GM10266 (cell line): ENCODE measurements at regions not wholly inside any gene's neighbourhood (a gene's known extent, or its start where the extent isn't known, plus 50 kb on each side); places are given as distances from the start of the nearest gene placed in this dataset.

Experiments
- DNase-seq: peaks from one replicate; pipeline ENCODE4 v3.0.0; 2012; ENCODE audit errors: extremely low spot score
- TF ChIP-seq, protein P1 (sequence below): IDR thresholded peaks from 2 replicates; pipeline ENCODE4 v1.5.1; 2012; ENCODE audit warnings: mild to moderate bottlenecking, low read depth; ENCODE audit not compliant: control insufficient read depth, insufficient read depth; ENCODE audit errors: missing control alignments

DNA sequence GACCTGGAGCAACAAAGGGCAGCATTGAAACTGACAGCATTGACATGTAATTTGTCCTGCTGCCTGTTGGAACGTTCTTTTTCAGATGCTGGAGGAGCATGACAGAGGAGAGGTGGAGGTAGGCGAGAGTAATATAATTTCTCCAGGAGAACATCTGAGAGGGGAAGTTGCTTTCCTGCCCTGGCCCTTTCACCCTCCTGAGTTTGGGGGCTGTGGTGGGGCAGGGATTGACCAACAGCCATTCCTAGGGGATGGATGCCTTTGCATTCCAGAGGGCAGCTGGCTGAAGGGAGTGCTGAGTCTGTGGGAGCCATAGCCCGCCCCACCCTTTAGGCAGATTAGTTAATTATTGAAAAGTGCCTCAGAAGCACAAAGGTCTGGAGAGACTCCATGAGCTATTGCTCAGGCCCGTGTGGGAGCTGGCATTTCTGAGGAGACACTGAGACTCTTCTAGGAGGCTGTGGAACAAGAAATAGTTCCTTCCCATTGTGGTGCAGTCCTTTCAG lies 73.5 kb downstream of the ARF6 start:
- no peak for DNase-seq
- TF ChIP-seq, protein P1, sequence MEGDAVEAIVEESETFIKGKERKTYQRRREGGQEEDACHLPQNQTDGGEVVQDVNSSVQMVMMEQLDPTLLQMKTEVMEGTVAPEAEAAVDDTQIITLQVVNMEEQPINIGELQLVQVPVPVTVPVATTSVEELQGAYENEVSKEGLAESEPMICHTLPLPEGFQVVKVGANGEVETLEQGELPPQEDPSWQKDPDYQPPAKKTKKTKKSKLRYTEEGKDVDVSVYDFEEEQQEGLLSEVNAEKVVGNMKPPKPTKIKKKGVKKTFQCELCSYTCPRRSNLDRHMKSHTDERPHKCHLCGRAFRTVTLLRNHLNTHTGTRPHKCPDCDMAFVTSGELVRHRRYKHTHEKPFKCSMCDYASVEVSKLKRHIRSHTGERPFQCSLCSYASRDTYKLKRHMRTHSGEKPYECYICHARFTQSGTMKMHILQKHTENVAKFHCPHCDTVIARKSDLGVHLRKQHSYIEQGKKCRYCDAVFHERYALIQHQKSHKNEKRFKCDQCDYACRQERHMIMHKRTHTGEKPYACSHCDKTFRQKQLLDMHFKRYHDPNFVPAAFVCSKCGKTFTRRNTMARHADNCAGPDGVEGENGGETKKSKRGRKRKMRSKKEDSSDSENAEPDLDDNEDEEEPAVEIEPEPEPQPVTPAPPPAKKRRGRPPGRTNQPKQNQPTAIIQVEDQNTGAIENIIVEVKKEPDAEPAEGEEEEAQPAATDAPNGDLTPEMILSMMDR: no peak

DNA sequence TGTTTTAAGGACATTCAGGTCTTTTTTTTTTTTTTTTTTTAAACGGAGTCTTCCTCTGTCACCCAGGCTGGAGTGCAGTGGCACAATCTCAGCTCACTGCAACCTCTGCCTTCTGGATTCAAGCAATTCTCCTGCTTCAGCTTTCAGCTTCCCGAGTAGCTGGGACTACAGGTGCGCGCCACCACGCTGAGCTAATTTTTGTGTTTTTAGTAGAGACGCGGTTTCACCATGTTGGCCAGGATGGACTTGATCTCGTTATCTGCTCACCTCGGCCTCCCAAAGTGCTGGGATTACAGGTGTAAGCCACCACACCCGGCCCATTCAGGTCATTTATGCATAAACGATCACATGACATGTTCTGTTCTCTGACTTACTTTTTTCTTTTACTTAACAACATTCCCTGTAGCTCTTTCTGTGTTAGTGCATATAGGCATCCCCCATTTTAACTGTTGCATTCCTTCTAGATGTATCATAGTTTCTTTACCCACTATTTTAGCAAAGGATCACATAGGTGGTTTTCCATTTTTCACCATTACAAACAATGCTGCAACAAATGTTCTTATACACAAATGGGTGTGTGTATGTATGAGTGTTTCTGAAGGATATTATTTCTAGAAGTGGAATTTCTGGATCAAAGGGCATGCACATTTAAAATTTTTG lies 74.2 kb downstream of the ARF6 start:
- TF ChIP-seq, protein P1: no peak
- DNase-seq: no peak

DNA sequence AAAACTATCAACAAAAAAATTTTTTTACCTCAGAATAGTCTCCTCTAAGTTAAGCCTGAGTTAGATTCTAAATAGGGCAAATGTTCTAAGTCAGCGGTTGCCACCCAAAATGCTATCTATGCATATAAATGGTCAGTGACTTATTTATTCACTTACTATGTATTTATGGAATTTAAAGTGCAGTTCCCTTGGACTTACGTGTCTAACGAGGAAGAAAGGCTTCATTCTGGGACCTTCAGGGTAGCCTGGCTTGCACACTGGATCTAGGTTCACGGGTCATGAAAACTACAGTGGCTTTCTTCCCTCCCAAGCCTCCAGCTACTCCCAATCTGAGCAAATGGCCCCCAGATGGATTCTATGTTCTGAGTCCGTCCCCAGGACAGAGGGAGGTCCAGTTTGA lies 77.1 kb downstream of the ARF6 start:
- no peak for DNase-seq
- TF ChIP-seq, protein P1: no peak

DNA sequence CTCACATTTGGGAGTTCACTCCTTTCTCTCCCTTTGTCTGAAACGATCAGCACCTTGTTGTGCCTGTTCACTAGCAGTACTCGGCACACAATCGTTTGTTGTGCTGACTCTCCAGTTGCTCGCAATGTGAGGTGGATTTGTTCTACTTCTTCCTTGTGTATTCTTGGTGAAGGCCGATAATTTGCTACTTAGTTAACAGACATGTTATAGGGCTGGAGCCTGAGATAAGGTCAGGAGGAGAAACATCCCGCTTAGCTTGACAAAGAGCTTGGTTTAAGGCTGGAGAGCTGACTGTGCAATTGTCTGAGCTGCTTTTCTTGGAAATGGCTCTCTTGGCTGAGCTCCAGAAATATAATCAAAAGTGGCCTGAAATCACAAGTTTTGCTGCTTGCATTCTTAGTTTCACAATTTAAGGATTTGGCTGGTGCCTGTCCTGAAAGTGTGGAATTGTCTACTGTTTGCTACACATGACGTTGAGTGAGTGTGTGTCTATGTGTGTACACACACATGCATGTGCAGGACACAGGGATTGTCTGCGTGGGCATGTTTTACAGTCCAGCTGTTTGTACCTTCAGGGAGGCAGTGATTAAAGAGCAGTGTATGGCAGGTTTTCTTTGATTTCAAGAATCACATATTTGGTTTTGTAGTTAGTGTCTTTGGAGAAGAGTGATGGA lies 77.7 kb downstream of the ARF6 start:
- DNase-seq: no peak
- TF ChIP-seq, protein P1: no peak

GRCh38 chr14:49971156-49972130 lies 78.6 kb downstream of the ARF6 start:
- TF ChIP-seq, protein P1: no peak
- peak; percentile 56 for DNase-seq

- DNase-seq: no peak
- TF ChIP-seq, protein P1: no peak
Observed at GRCh38 chr14:49972131-49972671, 79.3 kb downstream of the ARF6 start.

- no peak for DNase-seq
Observed at GRCh38 chr14:49972823-49973222, 79.9 kb downstream of the ARF6 start.

More at GRCh38 chr14:49972823-49973222, 79.9 kb downstream of the ARF6 start:
- TF ChIP-seq, protein P1: no peak
